GM21619 (cell line): ENCODE measurements at regions not wholly inside any gene's neighbourhood (a gene's known extent, or its start where the extent isn't known, plus 50 kb on each side); places are given as distances from the start of the nearest gene placed in this dataset.
A peak's percentile ranks its signal among the peaks of the same experiment; 100 is the strongest.
"Not testable (repeated sequence)": the region's sequence is repeated elsewhere in the genome, so short reads cannot be mapped to it uniquely, and the experiment has no call there.

Experiments
- ATAC-seq: cut with Tn5 transposase; IDR thresholded peaks from one replicate; pipeline ENCODE4 v1.9.1; 2021; ENCODE audit not compliant: unreplicated experiment

GRCh38 chr15:70242951-70243685 is 145.4 kb upstream of the TLE3 start:
- ATAC-seq = no peak

DNA sequence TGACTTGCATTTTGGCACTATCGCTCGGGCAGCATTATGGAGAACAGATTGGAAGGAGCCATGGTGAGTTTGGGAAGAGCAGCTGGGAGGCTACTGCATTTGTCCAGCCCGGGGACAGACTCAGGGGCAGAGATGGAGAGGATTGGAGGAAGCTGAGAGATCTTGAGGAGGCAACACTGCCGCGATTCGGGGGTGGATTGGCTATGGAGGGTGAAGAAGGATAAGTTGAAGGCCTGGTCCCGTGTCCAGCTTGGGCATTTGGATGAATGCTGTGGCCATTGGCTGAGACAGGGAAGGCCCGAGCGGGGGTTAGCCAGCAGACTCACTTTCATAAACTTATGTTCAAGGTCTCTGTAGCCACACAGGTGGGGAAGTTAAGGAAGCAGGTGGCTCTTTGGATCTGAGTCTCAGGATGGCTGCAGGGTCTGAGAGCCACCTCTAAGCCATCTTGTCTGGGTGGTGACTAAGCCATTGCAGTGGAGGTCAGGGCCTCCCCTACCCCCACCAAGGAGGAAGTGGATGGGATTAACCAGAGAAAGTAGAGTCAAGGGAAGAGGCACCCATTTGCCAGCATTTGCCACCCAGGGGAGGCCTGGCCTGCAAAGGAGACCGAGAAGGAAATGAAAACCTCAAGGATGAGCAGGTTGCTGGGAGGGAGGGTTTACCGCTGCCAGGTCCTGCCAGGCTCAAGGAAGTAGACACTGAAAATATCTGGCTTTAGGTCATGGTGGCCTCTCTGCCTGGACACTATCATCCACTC is 144.0 kb upstream of the TLE3 start:
- no peak for ATAC-seq

DNA sequence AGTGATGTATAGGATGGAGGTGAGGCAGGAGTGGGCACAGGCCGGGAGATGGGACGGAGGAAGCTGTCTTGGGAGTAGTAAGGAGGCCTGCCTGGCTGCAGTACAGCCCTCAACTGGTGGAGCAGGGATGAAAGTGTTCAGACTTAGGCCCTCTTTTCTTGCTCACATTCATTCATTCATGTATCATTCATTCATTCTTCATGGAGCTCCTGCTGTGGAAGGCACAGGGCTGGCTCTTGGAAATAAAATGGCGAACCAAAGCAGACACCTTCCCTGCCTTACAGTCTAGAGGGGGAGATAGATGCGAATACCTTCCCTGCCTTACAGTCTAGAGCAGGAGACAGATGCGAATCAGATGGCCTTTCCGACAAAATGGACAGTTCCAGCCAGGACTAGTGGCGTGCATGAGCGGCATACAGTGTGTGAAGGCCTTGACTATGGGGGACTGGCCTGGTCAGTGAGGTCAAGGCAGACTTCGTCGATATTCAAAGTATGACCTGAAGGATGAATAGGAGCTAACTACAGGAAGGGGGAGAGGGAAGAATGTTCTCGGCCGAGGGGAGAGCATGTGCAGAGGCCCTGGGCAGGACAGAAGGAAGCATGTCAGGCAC is 143.2 kb upstream of the TLE3 start:
- ATAC-seq = no peak

- ATAC-seq = peak; percentile 90
Observed at GRCh38 chr15:70240082-70240481, 142.4 kb upstream of the TLE3 start.

GRCh38 chr15:70238917-70239316 is 141.2 kb upstream of the TLE3 start:
- ATAC-seq = no peak

DNA sequence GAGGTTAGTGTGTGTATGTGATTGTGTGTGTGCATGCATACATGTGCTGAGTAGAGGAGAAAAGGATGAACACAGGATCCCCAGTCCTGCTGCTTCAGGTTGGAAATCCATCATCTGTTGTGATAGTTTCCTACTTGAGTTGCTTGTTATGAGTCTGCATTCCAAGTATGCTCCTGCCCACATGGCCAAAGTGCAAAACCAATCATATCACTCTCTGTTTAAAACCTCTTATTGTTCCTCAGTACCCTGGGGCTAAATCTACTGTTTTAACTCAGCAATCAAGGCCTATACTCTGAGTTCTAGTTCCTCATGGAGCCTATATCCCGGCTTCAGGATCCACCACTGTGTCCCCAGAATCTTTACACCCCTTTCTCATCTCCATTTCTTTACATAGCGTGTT is 139.9 kb upstream of the TLE3 start:
- no peak for ATAC-seq

GRCh38 chr15:70236341-70237086 is 138.8 kb upstream of the TLE3 start:
- no peak for ATAC-seq

- no peak for ATAC-seq
Observed at GRCh38 chr15:70235347-70235746, 137.6 kb upstream of the TLE3 start.

DNA sequence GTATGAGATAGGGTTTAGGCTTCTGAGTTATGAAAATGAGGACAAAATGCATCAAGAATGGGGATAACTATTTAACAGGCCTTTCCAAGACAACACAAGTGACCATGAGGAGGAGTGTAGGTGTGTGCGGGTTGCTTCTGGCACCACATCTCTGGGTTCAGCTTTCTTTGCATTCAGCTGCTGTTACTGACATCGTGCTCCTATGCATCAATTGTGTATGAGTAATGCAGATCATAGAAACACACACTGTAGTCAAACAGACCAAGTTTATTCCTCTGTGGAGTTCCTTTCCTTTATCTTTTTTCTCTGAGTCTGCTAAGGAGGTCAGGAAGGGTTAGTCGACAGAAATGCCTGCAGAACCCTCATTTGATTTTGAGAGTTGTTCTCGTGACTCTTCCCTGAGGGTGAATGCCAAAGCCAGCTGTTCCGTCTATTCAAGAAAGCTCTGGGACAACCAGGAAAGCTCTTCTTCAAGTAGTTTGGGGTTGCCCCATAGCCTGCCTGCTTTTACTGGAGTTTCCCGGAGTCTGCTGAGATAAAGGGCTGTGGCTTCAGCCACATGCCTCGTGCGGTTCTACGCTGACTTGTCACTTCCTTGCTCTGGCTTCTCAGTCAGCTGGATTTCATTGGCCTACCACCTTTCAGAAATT is 136.7 kb upstream of the TLE3 start:
- no peak for ATAC-seq

DNA sequence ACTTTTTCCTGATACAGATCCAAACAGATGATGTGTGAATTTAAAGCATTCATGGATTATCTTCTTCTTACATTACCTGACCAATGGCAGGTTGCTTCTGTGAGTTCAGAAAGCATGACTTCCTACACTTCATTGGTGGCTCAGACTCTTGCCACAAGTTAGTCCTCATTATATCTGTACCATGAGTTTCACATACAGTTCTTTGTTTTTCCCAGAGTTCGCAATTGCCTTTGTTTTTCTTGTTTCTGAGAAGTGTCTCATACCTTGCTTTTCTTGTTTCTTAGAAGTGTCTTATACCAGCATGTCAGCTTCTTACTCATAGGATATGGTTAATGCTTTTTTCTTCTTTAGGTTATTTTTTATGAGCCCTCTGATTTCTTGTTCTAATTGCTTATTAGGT is 133.8 kb upstream of the TLE3 start:
- ATAC-seq = no peak

GRCh38 chr15:70227918-70228317 is 130.2 kb upstream of the TLE3 start:
- ATAC-seq = not testable (repeated sequence)

DNA sequence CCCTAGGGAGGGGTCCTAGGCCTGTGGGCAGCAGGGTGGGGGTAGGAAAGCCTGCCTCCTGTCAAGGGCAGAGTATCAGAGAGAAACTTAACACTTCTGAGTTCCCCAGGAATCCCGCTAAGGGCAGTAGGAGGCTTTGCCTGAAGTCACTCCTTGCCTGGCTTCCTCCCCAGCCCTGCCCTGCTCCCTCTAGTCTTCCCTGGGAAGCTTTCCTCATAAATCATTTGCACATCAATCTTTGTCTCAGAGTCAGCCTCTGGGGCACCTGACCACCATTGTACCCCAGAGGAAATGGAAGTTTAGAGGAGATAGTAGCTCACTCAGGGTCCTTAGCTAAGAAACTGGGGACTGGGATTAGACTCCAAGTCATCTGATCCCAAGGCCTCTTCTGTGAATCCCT is 129.4 kb upstream of the TLE3 start:
- no peak for ATAC-seq

DNA sequence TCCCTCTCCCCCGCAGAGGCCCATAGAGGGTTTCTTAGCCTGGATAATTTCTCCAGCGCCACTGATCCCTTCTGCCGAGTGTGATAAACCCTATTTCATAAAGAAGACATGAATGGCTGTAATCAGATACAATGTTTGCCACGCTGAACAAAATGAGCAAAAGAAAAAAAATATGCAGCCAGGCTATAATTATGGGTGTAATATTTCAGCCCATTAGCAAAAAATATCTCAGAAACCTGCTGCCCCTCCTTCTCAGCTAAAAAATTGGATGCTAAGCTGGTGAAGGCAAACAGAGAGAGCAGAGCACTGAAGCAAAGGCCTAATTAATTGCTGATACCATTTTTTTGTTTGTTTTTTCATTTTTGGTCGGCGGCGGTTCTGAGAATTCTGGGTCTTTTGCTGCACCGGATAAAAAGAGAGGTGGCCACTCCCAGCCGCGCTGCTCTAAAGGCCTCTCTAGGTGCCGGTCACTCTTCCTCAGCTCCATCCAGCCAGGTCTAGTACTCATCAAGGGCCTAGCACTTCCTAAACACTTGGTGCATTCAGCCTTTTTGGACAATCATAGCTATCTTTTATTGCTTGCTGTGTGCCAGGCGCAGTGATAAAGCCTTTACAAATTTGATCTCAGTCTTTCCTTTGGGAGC is 128.7 kb upstream of the TLE3 start:
- no peak for ATAC-seq

DNA sequence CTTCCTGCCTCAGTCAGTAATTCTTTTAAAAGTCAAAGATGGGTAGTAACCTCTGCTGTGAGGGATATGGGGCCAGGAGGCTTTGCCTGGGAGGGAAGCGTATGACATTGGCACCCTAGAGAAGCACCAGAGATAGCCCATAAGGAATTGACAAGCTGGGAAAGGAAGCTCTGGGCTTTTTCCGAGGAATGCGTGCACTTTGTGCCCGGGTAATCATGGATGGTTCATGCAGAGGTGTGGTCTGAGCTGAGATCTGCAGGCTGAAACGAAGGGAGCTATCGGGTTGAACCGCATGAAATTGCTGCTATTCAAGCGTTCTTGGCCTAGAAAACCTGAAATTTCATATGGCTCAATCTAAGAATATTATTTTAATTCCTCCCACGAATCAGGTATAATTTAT is 127.7 kb upstream of the TLE3 start:
- ATAC-seq = no peak

DNA sequence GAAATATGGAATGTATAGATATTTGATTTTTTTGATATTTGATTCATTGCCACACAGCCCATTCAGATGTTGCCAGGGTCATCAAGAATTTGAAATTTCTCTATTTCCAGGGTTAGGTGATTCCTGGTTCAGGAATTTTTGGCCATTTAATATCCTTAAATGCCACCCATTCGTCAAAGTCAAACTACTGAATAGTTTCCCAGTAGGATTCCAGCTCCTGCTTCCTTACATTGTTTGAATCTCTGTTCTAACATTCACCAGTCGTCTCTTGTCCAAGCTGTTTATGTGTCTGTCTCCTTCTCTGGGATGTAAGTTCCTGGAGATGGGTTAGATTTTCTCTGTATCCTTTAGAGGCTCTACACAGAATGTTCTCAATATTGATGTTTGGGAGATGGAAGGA is 124.9 kb upstream of the TLE3 start:
- ATAC-seq = no peak

DNA sequence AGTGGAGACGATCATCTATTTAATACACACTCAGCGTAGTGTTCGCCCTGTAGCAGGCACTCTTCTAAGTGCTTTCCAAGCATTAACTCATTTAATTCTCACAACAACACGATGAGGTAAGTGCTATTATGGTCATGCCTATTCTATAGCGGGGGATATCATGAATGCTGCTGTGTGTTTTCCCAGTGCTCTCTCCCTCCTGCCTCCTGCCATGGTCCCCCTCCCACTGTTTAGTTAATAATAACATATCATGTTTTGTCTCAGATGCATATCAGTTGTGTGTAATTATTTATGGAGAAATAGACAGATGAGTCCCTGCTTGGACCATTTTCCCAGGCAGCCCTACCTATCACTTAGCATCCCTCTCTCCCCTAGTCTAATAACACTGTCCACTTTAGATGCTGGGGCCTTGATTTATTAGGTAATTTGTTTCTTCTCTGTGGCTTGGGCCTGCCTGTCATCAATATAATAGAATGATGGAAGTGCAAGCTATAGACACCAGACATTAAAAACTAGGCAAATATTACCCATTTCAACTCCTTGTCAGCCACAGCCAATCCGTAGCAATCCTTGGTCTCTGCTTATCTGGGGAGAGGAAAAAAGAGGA is 122.9 kb upstream of the TLE3 start:
- ATAC-seq = no peak

GRCh38 chr15:70219966-70220365 is 122.2 kb upstream of the TLE3 start:
- no peak for ATAC-seq

DNA sequence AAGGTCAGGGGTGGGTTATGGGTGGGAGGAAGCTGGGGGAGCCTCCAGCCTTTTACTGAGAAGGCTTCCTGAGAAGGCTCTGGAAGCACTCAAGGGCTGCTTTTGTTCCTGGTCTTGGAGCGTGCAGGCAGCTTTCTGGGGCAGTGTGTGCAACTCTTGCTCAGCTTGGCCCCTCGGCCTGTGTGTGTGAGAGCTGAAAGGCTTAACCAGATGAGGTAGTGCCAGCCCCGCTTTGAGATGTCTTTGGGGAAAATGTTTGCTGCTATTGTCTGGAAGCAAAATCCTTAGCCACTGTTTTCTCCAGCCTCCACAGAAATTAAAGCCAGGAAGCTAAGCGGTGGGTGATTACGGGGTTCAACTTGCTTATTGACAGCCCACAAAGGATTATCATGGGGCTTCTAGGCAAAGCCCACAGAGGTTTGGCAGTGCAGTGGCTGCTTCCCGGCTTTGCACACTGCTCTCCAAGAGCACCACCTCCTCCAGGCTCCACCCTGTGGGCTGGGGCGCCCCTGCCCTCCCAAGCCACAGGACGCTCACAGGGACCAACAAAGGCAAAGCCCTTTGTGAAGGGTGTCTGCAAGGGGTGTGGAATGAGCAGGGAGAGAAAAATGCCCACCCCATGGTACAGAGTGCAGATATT is 121.7 kb upstream of the TLE3 start:
- ATAC-seq = no peak
